HCT116 (cell line): ENCODE measurements at regions not wholly inside any gene's neighbourhood (a gene's known extent, or its start where the extent isn't known, plus 50 kb on each side); places are given as distances from the start of the nearest gene placed in this dataset.
A peak's percentile ranks its signal among the peaks of the same experiment; 100 is the strongest.

Experiments used
- ATAC-seq: fragments of 200-7000 bp; cut with Tn5 transposase; 2 replicates; pipeline ENCODE4 v1.9.1; 2020; ENCODE audit warnings: mild to moderate bottlenecking, moderate library complexity
- BruUV-seq: library from RNA; stranded (reverse); fragments of 400-500 nt; replicated peaks from 2 replicates; lab custom pipeline; 2021; lab: Mats Ljungman, UMichigan
- CTCF ChIA-PET: fragments of 300-600 bp; sonication (Branson Sonifier 250); formaldehyde crosslinking; loops from one replicate; lab custom pipeline; 2021; ENCODE audit warnings: antibody characterized with exemption; lab: Charles Lee
- POLR2A ChIA-PET: fragments of 300-600, 350-600 bp; sonication (Branson Sonifier 250); formaldehyde crosslinking; loops from one replicate; lab custom pipeline; 2021; ENCODE audit warnings: antibody characterized with exemption; lab: Charles Lee
- RAD21 ChIA-PET, 2 experiments: fragments of 300-600 bp; sonication (Branson Sonifier 250); formaldehyde crosslinking; loops; one replicate each; lab custom pipeline; 2023; ENCODE audit warnings: low total read pairs in 2 of 2; ENCODE audit not compliant: uncharacterized antibody in 2 of 2, unreplicated experiment in 2 of 2, low non-redundant PET in 1 of 2; lab: Charles Lee
- DNase-seq: peaks from one replicate; pipeline ENCODE4 v3.0.0-alpha.2; 2010; ENCODE audit warnings: low read depth, low spot score
- H2AFZ ChIP-seq: fragments of 200-600 bp; shearing (Covaris generic), sonication (generic); 2 replicates; pipeline ENCODE4 v1.6.1; 2017; ENCODE audit warnings: low read depth, mixed run types, mixed read lengths, antibody characterized with exemption, low read length; ENCODE audit not compliant: poor library complexity, severe bottlenecking
- H3K27ac ChIP-seq: 2 replicates; pipeline ENCODE4 v1.5.1; 2012; ENCODE audit warnings: low read depth, low read length
- H3K27me3 ChIP-seq: fragments of 200-600 bp; sonication (generic); 2 replicates; pipeline ENCODE4 v1.6.1; 2016; ENCODE audit warnings: mixed run types, low read length, mixed read lengths; ENCODE audit not compliant: insufficient read depth
- H3K36me3 ChIP-seq, 2 experiments: fragments of 200-500 bp in 1 of 2; fragments of 200-600 bp in 1 of 2; sonication (Bioruptor generic) in 1 of 2; sonication (generic) in 1 of 2; 2 replicates each; pipeline versions ENCODE4 v1.5.1 to v1.6.1; 2014 to 2016; ENCODE audit warnings: low read length in 2 of 2, inconsistent platforms in 1 of 2, mixed read lengths in 1 of 2, mixed run types in 1 of 2; ENCODE audit not compliant: insufficient read depth in 2 of 2, control insufficient read depth in 1 of 2
- H3K4me1 ChIP-seq, 2 experiments: fragments of 200-600 bp in 1 of 2; sonication (generic) in 1 of 2; 2 replicates each; pipeline versions ENCODE4 v1.5.1 to v1.6.1; 2012 to 2017; ENCODE audit warnings: low read length in 2 of 2, inconsistent platforms in 1 of 2, mild to moderate bottlenecking in 1 of 2, mixed read lengths in 1 of 2, mixed run types in 1 of 2, moderate library complexity in 1 of 2; ENCODE audit not compliant: insufficient read depth in 2 of 2, control insufficient read depth in 1 of 2
- H3K4me2 ChIP-seq: fragments of 200-600 bp; sonication (generic); 2 replicates; pipeline ENCODE4 v1.6.1; 2017; ENCODE audit warnings: mixed run types, low read length, mixed read lengths
- H3K4me3 ChIP-seq, 2 experiments: fragments of 200-600 bp in 1 of 2; sonication (generic) in 1 of 2; replicated peaks in 1 of 2; 2 replicates each; pipeline ENCODE4 v1.5.1; 2011 to 2016; ENCODE audit warnings: low read length in 2 of 2, control low read depth in 1 of 2, low read depth in 1 of 2, mild to moderate bottlenecking in 1 of 2, mixed read lengths in 1 of 2, mixed run types in 1 of 2
- H3K79me2 ChIP-seq: fragments of 200-600 bp; sonication (generic); 2 replicates; pipeline ENCODE4 v1.6.1; 2017; ENCODE audit warnings: mild to moderate bottlenecking, mixed run types, low read length, moderate library complexity, mixed read lengths; ENCODE audit not compliant: insufficient read depth
- H3K9ac ChIP-seq: fragments of 200-600 bp; sonication (generic); 2 replicates; pipeline ENCODE4 v1.6.1; 2016; ENCODE audit warnings: low read length, mixed read lengths
- H3K9me2 ChIP-seq: fragments of 200-600 bp; sonication (generic), shearing (Covaris generic); 2 replicates; pipeline ENCODE4 v1.6.1; 2017; ENCODE audit warnings: mixed run types, mild to moderate bottlenecking, moderate library complexity; ENCODE audit not compliant: insufficient read depth
- H3K9me3 ChIP-seq, 2 experiments: fragments of 200-500 bp in 1 of 2; fragments of 200-600 bp in 1 of 2; sonication (Bioruptor generic) in 1 of 2; sonication (generic) in 1 of 2; 2 replicates each; pipeline ENCODE4 v1.6.1; 2014 to 2017; ENCODE audit warnings: low read length in 2 of 2, mixed read lengths in 2 of 2, inconsistent platforms in 1 of 2, low read depth in 1 of 2, mild to moderate bottlenecking in 1 of 2, mixed run types in 1 of 2, moderate library complexity in 1 of 2; ENCODE audit not compliant: control insufficient read depth in 1 of 2, insufficient read depth in 1 of 2
- H4K20me1 ChIP-seq: fragments of 200-600 bp; sonication (generic), shearing (Covaris generic); 2 replicates; pipeline ENCODE4 v1.6.1; 2017; ENCODE audit warnings: mixed run types, mild to moderate bottlenecking, moderate library complexity; ENCODE audit not compliant: insufficient read depth
- CBX3 ChIP-seq: IDR thresholded peaks from 2 replicates; pipeline ENCODE4 v1.6.1; 2012; ENCODE audit warnings: low read depth
- CTCF ChIP-seq, 3 experiments: fragments of 200-600 bp in 1 of 3; sonication (generic) in 1 of 3; IDR thresholded peaks in 2 of 3; conservative IDR thresholded peaks in 1 of 3; 2 replicates each; pipeline ENCODE4 v1.5.1; 2012 to 2017; ENCODE audit warnings: low read depth in 2 of 3, low read length in 2 of 3, antibody characterized with exemption in 1 of 3, borderline replicate concordance in 1 of 3, control low read depth in 1 of 3, mild to moderate bottlenecking in 1 of 3, mixed read lengths in 1 of 3, mixed run types in 1 of 3, moderate library complexity in 1 of 3; ENCODE audit not compliant: insufficient read depth in 1 of 3
- EGR1 ChIP-seq: IDR thresholded peaks from 2 replicates; pipeline ENCODE4 v1.6.1; 2012; ENCODE audit warnings: low read depth
- EZH2 ChIP-seq: fragments of 200-600 bp; sonication (generic); IDR thresholded peaks from 2 replicates; pipeline ENCODE4 v1.6.1; 2017; ENCODE audit warnings: antibody characterized with exemption, mixed run types
- MAX ChIP-seq: IDR thresholded peaks from 2 replicates; pipeline ENCODE4 v1.6.1; 2012
- POLR2AphosphoS5 ChIP-seq: IDR thresholded peaks from 2 replicates; pipeline ENCODE4 v1.6.1; 2011; ENCODE audit warnings: mild to moderate bottlenecking, low read depth, low read length, moderate library complexity
- RAD21 ChIP-seq: IDR thresholded peaks from 2 replicates; pipeline ENCODE4 v1.6.1; 2012; ENCODE audit warnings: low read depth, mild to moderate bottlenecking
- SP1 ChIP-seq: IDR thresholded peaks from 2 replicates; pipeline ENCODE4 v1.6.1; 2012; ENCODE audit warnings: low read depth
- ZBTB33 ChIP-seq: IDR thresholded peaks from 2 replicates; pipeline ENCODE4 v1.6.1; 2011; ENCODE audit warnings: mild to moderate bottlenecking, low read length, moderate library complexity; ENCODE audit not compliant: insufficient replicate concordance; ENCODE audit errors: extremely low read depth
- ZNF274 ChIP-seq: fragments of 200-500 bp; sonication (Bioruptor generic); IDR thresholded peaks from 2 replicates; pipeline ENCODE4 v1.6.1; 2014; ENCODE audit warnings: mild to moderate bottlenecking, low read depth, low read length, inconsistent platforms
- intact Hi-C: fragments of 100-400 bp; cut with micrococcal nuclease; formaldehyde crosslinking; loops from 2 replicates; pipeline ENCODE4 v1.10.0; 2022

GRCh38 chr4:106854569-106855351, 181.4 kb downstream of the DKK2 start:
- POLR2A ChIA-PET, result no interaction called here
- DNase-seq, result no peak

GRCh38 chr4:106852426-106852825, 183.7 kb downstream of the DKK2 start:
- no TSS peak for BruUV-seq
- CTCF ChIA-PET, result no interaction called here

More at GRCh38 chr4:106854569-106855351, 181.4 kb downstream of the DKK2 start:
- no peak for ATAC-seq
- TF ChIP-seq ZNF274 (no peak), POLR2AphosphoS5 (no peak), SP1 (no peak), MAX (no peak)
- ChIA-PET RAD21 (no interaction called here), CTCF (interaction anchor here (0.6 kb wide), 1 partner anchor 354 kb away, joined by 3 read pairs; no protein-coding TSS in a partner anchor)
- H3K9ac ChIP-seq, result no peak overlapping the region
- intact Hi-C loops, result no loop called here
- H3K4me3 ChIP-seq, result no peak overlapping the region
- H3K79me2 ChIP-seq, result no peaks in the 10 kb centered on the region
- no peaks in the 10 kb centered on the region for H4K20me1 ChIP-seq
- no peaks in the 10 kb centered on the region for H3K9me2 ChIP-seq
- no peaks in the 10 kb centered on the region for H3K27me3 ChIP-seq
- no peaks in the 10 kb centered on the region for H3K36me3 ChIP-seq
- no TSS peak for BruUV-seq
- no peak overlapping the region for H3K27ac ChIP-seq
- no peak overlapping the region for H2AFZ ChIP-seq
- H3K4me1 ChIP-seq, result no peaks in the 10 kb centered on the region
- H3K4me2 ChIP-seq, result no peak overlapping the region
- no peaks in the 10 kb centered on the region for H3K9me3 ChIP-seq

More at GRCh38 chr4:106852426-106852825, 183.7 kb downstream of the DKK2 start:
- no peak for DNase-seq
- H2AFZ ChIP-seq, result peak overlapping the region; percentile 22
- H3K9me2 ChIP-seq, result no peaks in the 10 kb centered on the region
- H3K36me3 ChIP-seq, result no peaks in the 10 kb centered on the region
- H3K27me3 ChIP-seq, result no peaks in the 10 kb centered on the region
- no peak overlapping the region for H3K9ac ChIP-seq
- H3K27ac ChIP-seq, result no peak overlapping the region
- no peaks in the 10 kb centered on the region for H4K20me1 ChIP-seq
- H3K4me2 ChIP-seq, result no peak overlapping the region
- ATAC-seq, result no peak
- H3K79me2 ChIP-seq, result no peaks in the 10 kb centered on the region
- no peaks in the 10 kb centered on the region for H3K9me3 ChIP-seq
- intact Hi-C loops, result no loop called here
- POLR2A ChIA-PET, result no interaction called here
- H3K4me3 ChIP-seq, result no peak overlapping the region
- H3K4me1 ChIP-seq, result no peaks in the 10 kb centered on the region
- RAD21 ChIA-PET, result no interaction called here
- no peak for TF ChIP-seq CBX3
- TF ChIP-seq ZBTB33, result no peak
- TF ChIP-seq EZH2, result no peak
- no peak for TF ChIP-seq RAD21
- TF ChIP-seq EGR1, result no peak
- TF ChIP-seq CTCF (IDR thresholded peaks at IDR 0.05 in 2 of 3, conservative IDR thresholded peaks at IDR 0.05 in 1 of 3; ENCODE audit: borderline replicate concordance in 1 of 3, insufficient read depth in 1 of 3, low read depth in 2 of 3, low read length in 2 of 3), result no peak
